ENCODE measurements at regions not wholly inside any gene's neighbourhood (a gene's known extent, or its start where the extent isn't known, plus 50 kb on each side); places are given as distances from the start of the nearest gene placed in this dataset.

GRCh38 chr14:38399652-38400051 lies 143.8 kb upstream of the CLEC14A start:
- Histone ChIP-seq H3K27ac (ENCODE audit: low read depth, low read length, poor library complexity, severe bottlenecking) (no peak overlapping the region), H2AFZ (ENCODE audit: low read length) (no peak overlapping the region), H3K79me2 (ENCODE audit: insufficient read depth, low read depth, low read length) (no peaks in the 10 kb centered on the region), H3K4me2 (ENCODE audit: low read length) (no peak overlapping the region), H3K36me3 (ENCODE audit: insufficient read depth, low read length) (no peaks in the 10 kb centered on the region), H3K9me2 (ENCODE audit: insufficient read depth, low read length) (no peaks in the 10 kb centered on the region), H3K4me1 (ENCODE audit: insufficient read depth, low read length, poor library complexity, severe bottlenecking) (no peaks in the 10 kb centered on the region), H3K9me3 (ENCODE audit: low read length) (no peaks in the 10 kb centered on the region), H3K4me3 (ENCODE audit: low read depth, low read length, poor library complexity, severe bottlenecking) (no peak overlapping the region), H4K20me1 (ENCODE audit: insufficient read depth, low read length) (no peaks in the 10 kb centered on the region)
- POLR2A ChIA-PET = no interaction called here
- CTCF ChIA-PET (ENCODE audit: unreplicated experiment) = no interaction called here
- TF ChIP-seq CTCF (conservative IDR thresholded peaks at IDR 0.05; ENCODE audit: low read length) = no peak
- no peak for TF ChIP-seq EZH2phosphoT487 (IDR thresholded peaks at IDR 0.05; ENCODE audit: borderline replicate concordance, low read depth, low read length)
- no TSS peak for BruUV-seq (replicated peaks)
- DNase-seq (ENCODE audit: low spot score) = no peak
- intact Hi-C loops (cut with micrococcal nuclease; ENCODE audit: unreplicated experiment) = no loop called here

GRCh38 chr14:38394767-38395166 lies 138.9 kb upstream of the CLEC14A start:
- H3K4me3 ChIP-seq (ENCODE audit: low read depth, low read length, poor library complexity, severe bottlenecking) = no peak overlapping the region
- POLR2A ChIA-PET = no interaction called here

GRCh38 chr14:38394064-38394463 lies 138.2 kb upstream of the CLEC14A start:
- H4K20me1 ChIP-seq (ENCODE audit: insufficient read depth, low read length) = no peaks in the 10 kb centered on the region
- ChIA-PET CTCF (ENCODE audit: unreplicated experiment) (no interaction called here), POLR2A (no interaction called here)
- H3K4me2 ChIP-seq (ENCODE audit: low read length) = no peak overlapping the region
- no peak overlapping the region for H2AFZ ChIP-seq (ENCODE audit: low read length)
- H3K36me3 ChIP-seq (ENCODE audit: insufficient read depth, low read length) = no peaks in the 10 kb centered on the region
- intact Hi-C loops (cut with micrococcal nuclease; ENCODE audit: unreplicated experiment) = no loop called here
- no peaks in the 10 kb centered on the region for H3K9me3 ChIP-seq (ENCODE audit: low read length)
- H3K4me3 ChIP-seq (ENCODE audit: low read depth, low read length, poor library complexity, severe bottlenecking) = no peak overlapping the region
- H3K79me2 ChIP-seq (ENCODE audit: insufficient read depth, low read depth, low read length) = no peaks in the 10 kb centered on the region
- no peak overlapping the region for H3K27ac ChIP-seq (ENCODE audit: low read depth, low read length, poor library complexity, severe bottlenecking)
- DNase-seq (ENCODE audit: low spot score) = no peak
- H3K4me1 ChIP-seq (ENCODE audit: insufficient read depth, low read length, poor library complexity, severe bottlenecking) = no peaks in the 10 kb centered on the region
- no peaks in the 10 kb centered on the region for H3K9me2 ChIP-seq (ENCODE audit: insufficient read depth, low read length)
- BruUV-seq (replicated peaks) = no TSS peak
- TF ChIP-seq EZH2phosphoT487 (IDR thresholded peaks at IDR 0.05; ENCODE audit: borderline replicate concordance, low read depth, low read length) (no peak), CTCF (conservative IDR thresholded peaks at IDR 0.05; ENCODE audit: low read length) (no peak)

More at GRCh38 chr14:38394767-38395166, 138.9 kb upstream of the CLEC14A start:
- no TSS peak for BruUV-seq (replicated peaks)
- Histone ChIP-seq H3K4me1 (ENCODE audit: insufficient read depth, low read length, poor library complexity, severe bottlenecking) (no peaks in the 10 kb centered on the region), H3K9me3 (ENCODE audit: low read length) (no peaks in the 10 kb centered on the region), H3K27ac (ENCODE audit: low read depth, low read length, poor library complexity, severe bottlenecking) (no peak overlapping the region), H3K4me2 (ENCODE audit: low read length) (no peak overlapping the region), H3K36me3 (ENCODE audit: insufficient read depth, low read length) (no peaks in the 10 kb centered on the region), H3K79me2 (ENCODE audit: insufficient read depth, low read depth, low read length) (no peaks in the 10 kb centered on the region), H2AFZ (ENCODE audit: low read length) (no peak overlapping the region), H4K20me1 (ENCODE audit: insufficient read depth, low read length) (no peaks in the 10 kb centered on the region), H3K9me2 (ENCODE audit: insufficient read depth, low read length) (no peaks in the 10 kb centered on the region)
- TF ChIP-seq EZH2phosphoT487 (IDR thresholded peaks at IDR 0.05; ENCODE audit: borderline replicate concordance, low read depth, low read length) (no peak), CTCF (conservative IDR thresholded peaks at IDR 0.05; ENCODE audit: low read length) (no peak)
- CTCF ChIA-PET (ENCODE audit: unreplicated experiment) = no interaction called here
- no peak for DNase-seq (ENCODE audit: low spot score)
- intact Hi-C loops (cut with micrococcal nuclease; ENCODE audit: unreplicated experiment) = no loop called here

Measured in OCI-LY7 (cell line).